ENCODE measurements at regions not wholly inside any gene's neighbourhood (a gene's known extent, or its start where the extent isn't known, plus 50 kb on each side); places are given as distances from the start of the nearest gene placed in this dataset.

DNA sequence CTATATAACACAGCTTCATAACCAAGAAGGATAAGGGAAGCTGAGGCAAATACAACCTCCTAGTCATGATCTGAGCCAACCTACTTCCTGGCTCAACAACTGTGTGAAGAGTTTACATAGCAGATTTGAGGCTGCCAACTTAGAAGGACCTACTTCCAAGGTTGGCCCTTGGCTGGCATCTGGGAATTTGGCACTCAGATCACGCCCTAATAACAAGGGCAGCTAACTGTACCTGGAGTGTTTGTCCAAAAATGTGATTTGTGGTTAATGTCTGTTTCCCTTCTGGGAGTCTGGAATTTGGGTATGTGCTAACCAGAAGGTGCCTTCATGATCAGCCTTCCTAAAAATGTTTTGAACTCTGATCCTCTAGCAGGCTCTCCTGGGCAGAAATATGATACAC lies 287.2 kb downstream of the CAAP1 start:
- 69 to 70% methylated on average over 1 of the region's 1 CpG for WGBS, 2 donors
- Histone ChIP-seq H3K27ac (no peak overlapping the region), H3K27me3 (no peaks in the 10 kb centered on the region), H3K36me3 (no peaks in the 10 kb centered on the region), H3K4me1 (no peaks in the 10 kb centered on the region), H3K4me3 (no peak overlapping the region), H3K9me3 (peaks cover 0 to 7% (median 0%) of the 10 kb centered on the region in 11 donors)
- DNase-seq (no peak), ATAC-seq (no peak)
- TF ChIP-seq, protein P1, sequence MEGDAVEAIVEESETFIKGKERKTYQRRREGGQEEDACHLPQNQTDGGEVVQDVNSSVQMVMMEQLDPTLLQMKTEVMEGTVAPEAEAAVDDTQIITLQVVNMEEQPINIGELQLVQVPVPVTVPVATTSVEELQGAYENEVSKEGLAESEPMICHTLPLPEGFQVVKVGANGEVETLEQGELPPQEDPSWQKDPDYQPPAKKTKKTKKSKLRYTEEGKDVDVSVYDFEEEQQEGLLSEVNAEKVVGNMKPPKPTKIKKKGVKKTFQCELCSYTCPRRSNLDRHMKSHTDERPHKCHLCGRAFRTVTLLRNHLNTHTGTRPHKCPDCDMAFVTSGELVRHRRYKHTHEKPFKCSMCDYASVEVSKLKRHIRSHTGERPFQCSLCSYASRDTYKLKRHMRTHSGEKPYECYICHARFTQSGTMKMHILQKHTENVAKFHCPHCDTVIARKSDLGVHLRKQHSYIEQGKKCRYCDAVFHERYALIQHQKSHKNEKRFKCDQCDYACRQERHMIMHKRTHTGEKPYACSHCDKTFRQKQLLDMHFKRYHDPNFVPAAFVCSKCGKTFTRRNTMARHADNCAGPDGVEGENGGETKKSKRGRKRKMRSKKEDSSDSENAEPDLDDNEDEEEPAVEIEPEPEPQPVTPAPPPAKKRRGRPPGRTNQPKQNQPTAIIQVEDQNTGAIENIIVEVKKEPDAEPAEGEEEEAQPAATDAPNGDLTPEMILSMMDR (IDR thresholded peaks at IDR 0.05): no peak
- intact Hi-C loops (cut with DNase I): no loop called here

DNA sequence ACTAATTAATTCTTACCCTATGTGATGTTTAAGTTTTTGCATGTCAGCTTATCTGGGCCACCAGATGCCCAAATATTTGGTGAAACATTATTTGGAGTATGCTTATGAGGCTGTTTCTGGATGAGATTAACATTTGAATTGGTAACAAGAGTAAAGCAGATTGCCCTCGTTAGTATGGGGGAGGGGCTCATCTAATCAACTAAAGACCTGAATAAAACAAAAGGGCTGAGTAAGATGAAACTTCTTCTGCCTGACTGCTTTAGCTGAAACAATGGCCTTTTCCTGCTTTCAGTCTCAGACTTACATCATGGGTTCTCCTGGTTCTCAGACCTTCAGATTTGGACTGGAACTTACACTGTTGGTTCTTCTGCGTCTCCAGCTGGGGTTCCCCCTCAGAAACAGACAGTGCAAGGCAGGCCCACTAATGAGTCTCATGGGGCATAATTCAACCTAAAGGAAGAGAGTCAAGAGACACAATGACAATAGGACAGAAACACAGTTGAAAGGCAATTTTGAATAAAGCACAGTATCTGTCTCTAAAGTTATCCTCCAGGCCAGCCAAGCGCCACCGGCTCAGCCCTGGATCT lies 288.4 kb downstream of the CAAP1 start:
- DNase-seq (no peak), ATAC-seq (no peak)
- Histone ChIP-seq H3K36me3 (no peaks in the 10 kb centered on the region), H3K4me1 (no peaks in the 10 kb centered on the region), H3K27me3 (no peaks in the 10 kb centered on the region), H3K9me3 (peaks cover 0 to 7% (median 0%) of the 10 kb centered on the region in 11 donors), H3K4me3 (no peak overlapping the region), H3K27ac (no peak overlapping the region)
- TF ChIP-seq, protein P1 (IDR thresholded peaks at IDR 0.05): no peak
- intact Hi-C loops (cut with DNase I): no loop called here
- 69 to 71% methylated on average over 4 of the region's 4 CpGs for WGBS, 2 donors

GRCh38 chr9:26603617-26604016 lies 289.0 kb downstream of the CAAP1 start:
- no peaks in the 10 kb centered on the region for H3K4me1 ChIP-seq
- no peak overlapping the region for H3K4me3 ChIP-seq
- no peaks in the 10 kb centered on the region for H3K27me3 ChIP-seq
- ATAC-seq: no peak
- intact Hi-C loops (cut with DNase I): no loop called here
- no peaks in the 10 kb centered on the region for H3K36me3 ChIP-seq
- no peak overlapping the region for H3K27ac ChIP-seq
- peaks cover 0 to 7% (median 0%) of the 10 kb centered on the region in 11 donors for H3K9me3 ChIP-seq
- TF ChIP-seq, protein P1 (IDR thresholded peaks at IDR 0.05): no peak
- DNase-seq: no peak

- H3K27me3 ChIP-seq: no peaks in the 10 kb centered on the region
- TF ChIP-seq, protein P1 (IDR thresholded peaks at IDR 0.05): no peak
- intact Hi-C loops (cut with DNase I): no loop called here
- no peak overlapping the region for H3K27ac ChIP-seq
- H3K4me3 ChIP-seq: no peak overlapping the region
- H3K9me3 ChIP-seq: peaks cover 0 to 16% (median 0%) of the 10 kb centered on the region in 11 donors
- ATAC-seq (no peak), DNase-seq (no peak)
- H3K36me3 ChIP-seq: no peaks in the 10 kb centered on the region
- no peaks in the 10 kb centered on the region for H3K4me1 ChIP-seq
- WGBS, 2 donors: 81 to 90% methylated on average over 5 of the region's 5 CpGs
Observed at GRCh38 chr9:26597542-26598149, 295.0 kb downstream of the CAAP1 start.
